Small intestine (tissue), 7 donors: ENCODE measurements at regions not wholly inside any gene's neighbourhood (a gene's known extent, or its start where the extent isn't known, plus 50 kb on each side); places are given as distances from the start of the nearest gene placed in this dataset.
A peak's percentile ranks its signal among the peaks of the same experiment; 100 is the strongest.

Source experiments
- DNase-seq, 2 donors: peaks; one replicate each; pipeline versions ENCODE4 v3.0.0 to v3.0.0-alpha.2; 2013
- FAIRE-seq: peaks from 2 replicates; lab custom pipeline; 2012; peaks lifted over from hg19 to GRCh38; lab: Jason Lieb, UNC
- H3K27ac ChIP-seq, 3 donors: one replicate each; pipeline ENCODE4 v1.5.1; 2013; ENCODE audit warnings: low read length in 2 of 3, mild to moderate bottlenecking in 2 of 3, control low read depth in 1 of 3, inconsistent platforms in 1 of 3, low read depth in 1 of 3, moderate library complexity in 1 of 3
- H3K27me3 ChIP-seq, 3 donors: one replicate each; pipeline ENCODE4 v1.6.1; 2013; ENCODE audit warnings: low read length in 3 of 3, inconsistent platforms in 1 of 3; ENCODE audit not compliant: control insufficient read depth in 3 of 3, insufficient read depth in 3 of 3
- H3K36me3 ChIP-seq, 3 donors: one replicate each; pipeline ENCODE4 v1.6.1; 2013; ENCODE audit warnings: low read length in 3 of 3, inconsistent platforms in 1 of 3, low read depth in 1 of 3, mild to moderate bottlenecking in 1 of 3, moderate library complexity in 1 of 3; ENCODE audit not compliant: control insufficient read depth in 3 of 3, insufficient read depth in 2 of 3
- H3K4me1 ChIP-seq, 3 donors: one replicate each; pipeline ENCODE4 v1.6.1; 2013; ENCODE audit warnings: low read length in 2 of 3, inconsistent platforms in 1 of 3, low read depth in 1 of 3, mild to moderate bottlenecking in 1 of 3, moderate library complexity in 1 of 3; ENCODE audit not compliant: control insufficient read depth in 3 of 3, insufficient read depth in 2 of 3
- H3K4me3 ChIP-seq, 3 donors: one replicate each; pipeline ENCODE4 v1.5.1; 2013; ENCODE audit warnings: low read length in 3 of 3, control low read depth in 1 of 3, inconsistent platforms in 1 of 3, low read depth in 1 of 3, mild to moderate bottlenecking in 1 of 3, moderate library complexity in 1 of 3
- H3K9me3 ChIP-seq, 2 donors: one replicate each; pipeline ENCODE4 v1.6.1; 2013; ENCODE audit warnings: low read depth in 1 of 2, low read length in 1 of 2; ENCODE audit not compliant: control insufficient read depth in 2 of 2, insufficient read depth in 1 of 2
- WGBS, 3 donors: extraction: QIAGEN DNeasy Blood & Tissue Kit; methylation state at CpG; one replicate each; pipeline ENCODE4 v1.1.7; 2013; 5-methylcytosine and 5-hydroxymethylcytosine counted together
- donor health status: healthy with polysubstance abuse.
- donor health status: control.
- donor health status: control.
- donor health status: Bipolar disorder and iron deficiency.
- donor health status: healthy.

- H3K9me3 ChIP-seq: no peaks in the 10 kb centered on the region
- H3K27ac ChIP-seq: no peak overlapping the region
- peaks cover 0 to 5% (median 0%) of the 10 kb centered on the region in 3 donors for H3K27me3 ChIP-seq
- FAIRE-seq (no peak), DNase-seq (no peak)
- H3K4me1 ChIP-seq: no peaks in the 10 kb centered on the region
- H3K4me3 ChIP-seq: no peak overlapping the region
- H3K36me3 ChIP-seq: no peaks in the 10 kb centered on the region
- 42 to 69% (median 49%) methylated on average over 2 of the region's 2 CpGs for WGBS, 3 donors
These were observed 260.5 kb upstream of the IGF1R start for GRCh38 chr15:98387866-98388265.

GRCh38 chr15:98390946-98391530 is 257.3 kb upstream of the IGF1R start:
- DNase-seq: no peak
- 90 to 91% (median 91%) methylated on average over 7 of the region's 7 CpGs for WGBS, 3 donors
- no peaks in the 10 kb centered on the region for H3K36me3 ChIP-seq
- no peak overlapping the region for H3K4me3 ChIP-seq
- no peak overlapping the region for H3K27ac ChIP-seq
- H3K9me3 ChIP-seq: no peaks in the 10 kb centered on the region
- no peak for FAIRE-seq
- H3K4me1 ChIP-seq: no peaks in the 10 kb centered on the region
- H3K27me3 ChIP-seq: peaks cover 0 to 5% (median 0%) of the 10 kb centered on the region in 3 donors

GRCh38 chr15:98391568-98391967 is 256.8 kb upstream of the IGF1R start:
- 63 to 81% (median 67%) methylated on average over 7 of the region's 7 CpGs for WGBS, 3 donors
- H3K4me1 ChIP-seq: no peaks in the 10 kb centered on the region
- FAIRE-seq (no peak), DNase-seq (no peak)
- peaks cover 0 to 1% (median 0%) of the 10 kb centered on the region in 3 donors for H3K27me3 ChIP-seq
- H3K36me3 ChIP-seq: no peaks in the 10 kb centered on the region
- H3K4me3 ChIP-seq: no peak overlapping the region
- no peak overlapping the region for H3K27ac ChIP-seq
- no peaks in the 10 kb centered on the region for H3K9me3 ChIP-seq

DNA sequence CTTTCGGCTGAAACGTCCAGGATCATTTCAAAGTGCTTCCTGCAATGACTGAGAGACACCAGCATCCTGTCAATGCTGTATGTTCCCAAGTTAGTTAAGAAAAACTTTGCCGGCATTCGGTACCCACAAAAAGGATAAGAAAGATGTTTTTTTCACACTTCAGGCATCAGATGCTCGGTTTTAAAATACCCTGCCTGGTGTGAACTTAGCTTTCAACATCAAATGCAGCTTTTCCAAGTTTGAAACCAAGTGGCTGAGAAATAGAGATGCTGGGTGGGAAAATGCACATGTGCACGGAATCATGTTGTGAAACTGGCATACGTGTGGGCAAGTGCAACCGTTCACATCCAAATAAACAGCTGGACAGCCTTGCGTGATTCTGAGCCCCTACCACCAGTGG is 254.9 kb upstream of the IGF1R start:
- Histone ChIP-seq H3K27ac (no peak overlapping the region), H3K4me3 (no peak overlapping the region), H3K36me3 (no peaks in the 10 kb centered on the region), H3K9me3 (no peaks in the 10 kb centered on the region), H3K4me1 (no peaks in the 10 kb centered on the region), H3K27me3 (no peaks in the 10 kb centered on the region)
- WGBS, 3 donors: 61 to 76% (median 74%) methylated on average over 9 of the region's 9 CpGs
- DNase-seq: no peak
- FAIRE-seq: no peak

DNA sequence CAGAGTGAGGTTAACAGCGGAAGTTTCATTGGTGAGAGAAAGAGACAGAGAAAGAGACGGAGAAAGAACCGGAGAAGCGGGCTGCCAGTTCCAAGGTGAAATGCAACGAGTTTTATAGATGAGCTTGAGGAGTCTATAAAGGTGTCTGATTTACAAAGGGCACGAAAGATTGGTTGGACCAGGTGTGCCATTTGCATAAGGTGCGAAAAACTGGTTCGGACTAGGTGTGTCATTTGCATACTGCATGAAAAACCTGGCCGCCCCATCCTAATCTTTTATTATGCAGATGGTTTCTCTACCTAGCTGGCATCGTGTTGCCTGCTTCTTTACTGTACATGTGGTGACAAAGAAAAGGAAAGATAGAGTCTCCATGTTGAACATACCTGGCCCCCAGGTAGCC is 253.8 kb upstream of the IGF1R start:
- DNase-seq: no peak
- WGBS, 3 donors: 53 to 71% (median 59%) methylated on average over 10 of the region's 10 CpGs
- Histone ChIP-seq H3K4me3 (no peak overlapping the region), H3K27ac (no peak overlapping the region), H3K36me3 (no peaks in the 10 kb centered on the region), H3K9me3 (no peaks in the 10 kb centered on the region), H3K4me1 (no peaks in the 10 kb centered on the region), H3K27me3 (no peaks in the 10 kb centered on the region)
- no peak for FAIRE-seq

- no peak overlapping the region for H3K27ac ChIP-seq
- no peak overlapping the region for H3K4me3 ChIP-seq
- H3K36me3 ChIP-seq: no peaks in the 10 kb centered on the region
- H3K9me3 ChIP-seq: no peaks in the 10 kb centered on the region
- no peaks in the 10 kb centered on the region for H3K4me1 ChIP-seq
- H3K27me3 ChIP-seq: no peaks in the 10 kb centered on the region
- FAIRE-seq: no peak
- 26 to 68% (median 40%) methylated on average over 6 of the region's 6 CpGs for WGBS, 3 donors
- peak in 1 of 2 donors; percentile 60 for DNase-seq
These were observed 252.2 kb upstream of the IGF1R start for GRCh38 chr15:98395974-98396610.

DNA sequence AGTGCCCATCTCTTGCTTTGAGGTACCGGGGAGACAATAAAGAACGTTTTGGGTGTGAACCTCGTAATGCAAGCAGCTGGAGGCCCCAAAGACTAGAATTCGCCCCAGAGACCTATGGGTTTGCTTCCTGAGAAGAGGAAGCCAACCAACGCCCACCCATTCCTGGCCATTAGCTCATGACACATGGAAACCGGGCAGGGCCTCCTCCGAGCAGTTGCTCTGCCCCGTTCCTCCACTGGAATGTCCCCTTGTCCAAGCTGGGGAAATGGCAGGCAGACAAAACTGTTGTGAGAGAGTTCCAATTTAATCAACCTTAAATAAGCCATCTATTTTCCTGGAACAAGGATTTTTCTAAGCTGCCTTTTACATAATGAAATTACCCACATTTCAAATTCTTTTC is 250.9 kb upstream of the IGF1R start:
- H3K27ac ChIP-seq: no peak overlapping the region
- WGBS, 3 donors: 66 to 74% (median 72%) methylated on average over 8 of the region's 8 CpGs
- H3K4me1 ChIP-seq: no peaks in the 10 kb centered on the region
- DNase-seq (no peak), FAIRE-seq (no peak)
- H3K4me3 ChIP-seq: no peak overlapping the region
- no peaks in the 10 kb centered on the region for H3K36me3 ChIP-seq
- no peaks in the 10 kb centered on the region for H3K27me3 ChIP-seq
- H3K9me3 ChIP-seq: no peaks in the 10 kb centered on the region

GRCh38 chr15:98398056-98398455 is 250.3 kb upstream of the IGF1R start:
- Histone ChIP-seq H3K4me3 (no peak overlapping the region), H3K4me1 (no peaks in the 10 kb centered on the region), H3K27ac (no peak overlapping the region), H3K27me3 (no peaks in the 10 kb centered on the region), H3K36me3 (no peaks in the 10 kb centered on the region), H3K9me3 (no peaks in the 10 kb centered on the region)
- WGBS, 3 donors: 54 to 65% (median 59%) methylated on average over 4 of the region's 4 CpGs
- no peak for FAIRE-seq
- no peak for DNase-seq

DNA sequence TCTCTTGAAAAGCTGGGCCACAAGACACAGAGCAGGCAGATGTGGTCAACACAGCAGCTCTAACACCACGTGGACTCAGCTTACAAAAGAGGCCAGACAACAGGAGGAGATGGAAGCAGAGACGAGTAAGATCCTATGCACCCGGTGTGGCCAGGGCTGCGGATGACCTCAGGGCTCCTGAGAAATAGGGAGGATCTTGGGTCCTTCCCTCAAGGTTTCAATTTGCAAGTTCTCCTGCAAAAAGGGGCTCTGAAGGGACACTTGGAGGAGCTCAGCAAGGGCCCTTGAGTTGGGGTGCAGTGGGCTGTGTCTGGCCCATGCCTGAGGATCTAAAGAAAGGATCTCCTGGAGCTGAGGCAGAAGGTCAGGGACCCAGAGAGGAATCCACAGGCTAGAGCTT is 249.5 kb upstream of the IGF1R start:
- no peaks in the 10 kb centered on the region for H3K4me1 ChIP-seq
- no peaks in the 10 kb centered on the region for H3K9me3 ChIP-seq
- no peak overlapping the region for H3K4me3 ChIP-seq
- H3K27ac ChIP-seq: no peak overlapping the region
- DNase-seq (no peak), FAIRE-seq (no peak)
- H3K36me3 ChIP-seq: no peaks in the 10 kb centered on the region
- H3K27me3 ChIP-seq: no peaks in the 10 kb centered on the region
- 74 to 87% (median 78%) methylated on average over 4 of the region's 4 CpGs for WGBS, 3 donors
